ENCODE measurements at regions not wholly inside any gene's neighbourhood (a gene's known extent, or its start where the extent isn't known, plus 50 kb on each side); places are given as distances from the start of the nearest gene placed in this dataset.

DNA sequence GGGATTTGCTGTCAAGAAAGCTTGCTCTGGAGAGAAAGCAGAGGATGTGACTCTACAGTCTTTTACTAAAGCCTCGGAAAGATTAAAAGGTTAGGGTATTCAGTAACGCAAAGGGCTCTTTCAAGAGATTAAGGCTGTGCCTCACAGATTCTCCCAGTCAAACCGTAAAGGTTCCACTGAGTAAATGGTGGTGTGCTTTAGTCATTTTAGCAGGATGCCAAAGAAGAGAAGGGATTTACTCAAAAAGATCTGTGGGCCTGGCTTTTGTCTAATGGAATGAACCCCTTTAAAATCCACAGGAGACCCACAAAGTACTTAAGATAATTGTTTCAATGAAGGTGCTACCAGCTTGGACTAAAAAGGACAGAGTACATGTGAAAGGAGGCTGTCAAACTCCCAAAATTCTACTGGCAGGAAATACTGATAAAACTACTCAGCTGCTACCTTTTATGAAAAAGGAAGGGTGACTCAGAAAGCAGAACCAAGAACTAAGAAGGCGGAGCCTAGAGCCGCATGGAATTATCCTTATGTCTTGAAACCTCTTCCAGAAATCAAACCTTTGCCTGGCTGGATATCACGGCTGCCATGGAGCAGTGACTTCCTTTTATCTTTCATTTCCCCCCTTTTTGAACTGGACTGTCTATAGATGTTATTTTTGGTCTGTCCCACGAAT, 670.2 kb upstream of the ZEB2 start:
- H3K4me3 ChIP-seq = no peak overlapping the region
- no peaks in the 10 kb centered on the region for H3K4me1 ChIP-seq (ENCODE audit: low read depth)
- TF ChIP-seq, protein P1, sequence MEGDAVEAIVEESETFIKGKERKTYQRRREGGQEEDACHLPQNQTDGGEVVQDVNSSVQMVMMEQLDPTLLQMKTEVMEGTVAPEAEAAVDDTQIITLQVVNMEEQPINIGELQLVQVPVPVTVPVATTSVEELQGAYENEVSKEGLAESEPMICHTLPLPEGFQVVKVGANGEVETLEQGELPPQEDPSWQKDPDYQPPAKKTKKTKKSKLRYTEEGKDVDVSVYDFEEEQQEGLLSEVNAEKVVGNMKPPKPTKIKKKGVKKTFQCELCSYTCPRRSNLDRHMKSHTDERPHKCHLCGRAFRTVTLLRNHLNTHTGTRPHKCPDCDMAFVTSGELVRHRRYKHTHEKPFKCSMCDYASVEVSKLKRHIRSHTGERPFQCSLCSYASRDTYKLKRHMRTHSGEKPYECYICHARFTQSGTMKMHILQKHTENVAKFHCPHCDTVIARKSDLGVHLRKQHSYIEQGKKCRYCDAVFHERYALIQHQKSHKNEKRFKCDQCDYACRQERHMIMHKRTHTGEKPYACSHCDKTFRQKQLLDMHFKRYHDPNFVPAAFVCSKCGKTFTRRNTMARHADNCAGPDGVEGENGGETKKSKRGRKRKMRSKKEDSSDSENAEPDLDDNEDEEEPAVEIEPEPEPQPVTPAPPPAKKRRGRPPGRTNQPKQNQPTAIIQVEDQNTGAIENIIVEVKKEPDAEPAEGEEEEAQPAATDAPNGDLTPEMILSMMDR (IDR thresholded peaks at IDR 0.05) = no peak
- H3K36me3 ChIP-seq (ENCODE audit: low read depth) = no peaks in the 10 kb centered on the region
- intact Hi-C loops (cut with DNase I, micrococcal nuclease) = no loop called here
- no peaks in the 10 kb centered on the region for H3K9me3 ChIP-seq
- ATAC-seq (no peak), DNase-seq (no peak)

DNA sequence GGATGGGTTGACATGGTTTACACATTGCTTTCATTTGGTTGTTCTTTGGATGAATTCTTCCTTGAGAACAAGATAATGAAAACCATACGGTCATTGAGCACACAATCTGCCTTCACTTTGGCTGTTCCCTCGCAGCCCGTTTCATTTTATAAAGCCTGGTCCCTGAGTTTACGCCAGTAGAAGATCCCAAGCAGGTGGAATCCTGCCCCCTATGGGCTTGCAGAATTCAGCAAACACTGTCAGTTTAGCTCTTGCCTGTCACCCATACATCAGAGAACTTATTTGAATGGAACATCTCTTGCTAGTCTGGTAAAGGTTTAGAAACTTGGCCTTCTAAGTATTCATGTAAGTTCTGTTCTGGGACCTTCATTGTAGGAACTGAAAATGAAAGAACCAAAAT, 666.4 kb upstream of the ZEB2 start:
- DNase-seq = no peak
- TF ChIP-seq, protein P1 (IDR thresholded peaks at IDR 0.05) = no peak
- intact Hi-C loops (cut with DNase I, micrococcal nuclease) = no loop called here
- Histone ChIP-seq H3K4me3 (no peak overlapping the region), H3K4me1 (ENCODE audit: low read depth) (no peaks in the 10 kb centered on the region), H3K9me3 (no peaks in the 10 kb centered on the region), H3K36me3 (ENCODE audit: low read depth) (no peaks in the 10 kb centered on the region)
- no peak for ATAC-seq

DNA sequence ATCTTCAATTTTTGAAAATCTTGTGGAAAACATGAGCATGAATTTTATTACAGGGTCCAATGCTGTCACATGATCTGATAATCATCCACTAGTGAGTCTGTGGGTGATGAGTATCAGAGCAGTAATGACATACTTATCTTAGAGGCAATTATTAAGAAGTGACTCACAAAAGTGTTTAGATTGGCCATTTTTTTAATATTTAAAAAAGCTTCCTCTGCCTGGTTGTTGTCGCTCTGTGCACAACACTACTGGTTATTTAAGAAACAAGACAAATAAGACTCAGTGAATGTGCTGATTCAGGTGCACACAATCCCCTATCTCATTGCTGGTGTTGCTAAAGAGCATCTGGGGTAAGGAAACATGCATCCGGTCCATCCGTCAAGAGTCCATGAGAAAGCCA, 665.8 kb upstream of the ZEB2 start:
- TF ChIP-seq, protein P1 (IDR thresholded peaks at IDR 0.05) = no peak
- Histone ChIP-seq H3K4me1 (ENCODE audit: low read depth) (no peaks in the 10 kb centered on the region), H3K9me3 (no peaks in the 10 kb centered on the region), H3K36me3 (ENCODE audit: low read depth) (no peaks in the 10 kb centered on the region), H3K4me3 (no peak overlapping the region)
- ATAC-seq = no peak
- intact Hi-C loops (cut with DNase I, micrococcal nuclease) = no loop called here
- no peak for DNase-seq

DNA sequence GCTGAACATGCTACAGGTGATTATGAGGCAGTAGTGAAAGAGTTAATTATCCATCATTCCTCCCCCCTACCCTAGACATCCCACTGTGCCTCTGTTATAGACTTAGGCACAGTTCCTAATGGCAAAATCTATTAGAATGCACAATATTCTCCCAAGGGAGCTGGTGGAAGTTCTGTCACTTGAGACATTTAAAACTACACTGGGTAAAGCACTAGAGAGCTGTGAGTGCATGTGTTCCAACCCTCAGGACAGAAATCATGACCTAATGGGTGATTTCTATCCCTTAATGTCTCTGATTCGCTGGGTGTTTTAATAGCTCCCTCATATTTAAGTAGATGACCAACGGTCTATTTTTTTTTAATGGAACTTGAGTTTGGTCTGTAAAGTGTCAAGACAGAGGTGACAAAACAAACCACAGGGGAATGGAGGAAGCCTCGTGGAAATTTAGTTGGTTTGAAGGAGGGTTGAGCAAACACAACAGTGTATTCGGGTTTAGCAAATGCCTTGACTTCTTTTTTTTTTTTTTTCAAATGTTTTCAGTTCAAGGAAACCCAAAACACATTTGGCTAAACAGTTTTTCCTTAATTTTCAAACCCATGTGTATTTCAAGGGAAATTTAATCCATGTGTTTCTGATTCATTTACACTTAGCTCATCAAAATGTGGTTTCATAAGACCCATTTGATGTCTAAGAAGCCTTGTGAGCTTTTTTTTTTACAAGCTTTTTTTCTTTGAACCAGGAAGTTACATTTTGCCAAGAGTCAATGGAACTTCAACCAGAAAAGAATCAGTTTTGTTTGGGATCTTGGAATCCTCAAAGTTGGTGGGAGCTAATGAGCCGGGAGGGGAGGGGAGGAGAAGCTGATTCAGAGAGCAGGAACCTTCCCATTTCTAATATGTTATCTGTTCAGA, 665.1 kb upstream of the ZEB2 start:
- TF ChIP-seq, protein P1 (IDR thresholded peaks at IDR 0.05) = no peak
- H3K4me1 ChIP-seq (ENCODE audit: low read depth) = no peaks in the 10 kb centered on the region
- intact Hi-C loops (cut with DNase I, micrococcal nuclease) = no loop called here
- no peaks in the 10 kb centered on the region for H3K36me3 ChIP-seq (ENCODE audit: low read depth)
- no peak overlapping the region for H3K4me3 ChIP-seq
- ATAC-seq (no peak), DNase-seq (no peak)
- no peaks in the 10 kb centered on the region for H3K9me3 ChIP-seq

DNA sequence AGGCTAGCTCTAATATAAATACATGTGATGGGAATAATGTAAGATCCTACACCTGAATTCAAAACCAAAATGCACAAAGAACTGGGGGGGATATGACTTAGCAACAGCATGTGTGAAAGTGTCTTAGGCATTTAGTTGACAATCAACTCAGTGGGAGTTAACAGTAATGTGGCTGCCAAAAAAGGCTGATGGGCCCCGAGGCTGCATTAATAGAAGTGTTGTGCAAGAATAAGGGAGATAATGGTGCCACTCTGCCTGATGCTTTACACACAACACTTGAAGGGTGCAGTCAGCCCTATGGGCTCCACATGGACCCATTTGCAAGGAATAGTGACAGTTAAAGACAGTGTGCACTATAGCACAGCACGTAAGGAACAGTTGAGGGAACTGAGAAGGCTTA, 649.4 kb upstream of the ZEB2 start:
- no peaks in the 10 kb centered on the region for H3K4me1 ChIP-seq (ENCODE audit: low read depth)
- intact Hi-C loops (cut with DNase I, micrococcal nuclease) = no loop called here

More for the DNA sequence above, 649.4 kb upstream of the ZEB2 start:
- ATAC-seq = no peak
- TF ChIP-seq, protein P1 (IDR thresholded peaks at IDR 0.05) = no peak
- H3K9me3 ChIP-seq = no peaks in the 10 kb centered on the region
- no peak overlapping the region for H3K4me3 ChIP-seq
- DNase-seq = no peak
- H3K36me3 ChIP-seq (ENCODE audit: low read depth) = no peaks in the 10 kb centered on the region

Data from mucosa of descending colon (tissue), 3 donors.